Testis (tissue), 2 donors: ENCODE measurements at regions not wholly inside any gene's neighbourhood (a gene's known extent, or its start where the extent isn't known, plus 50 kb on each side); places are given as distances from the start of the nearest gene placed in this dataset.
"Not testable (repeated sequence)": the region's sequence is repeated elsewhere in the genome, so short reads cannot be mapped to it uniquely, and the experiment has no call there.

Experiments used
- DNase-seq: peaks from one replicate; pipeline ENCODE4 v3.0.0-alpha.2; 2019
- H3K27ac ChIP-seq, 2 donors: fragments of 200-600 bp; sonication (generic); one replicate each; pipeline ENCODE4 v1.5.1; 2019
- H3K27me3 ChIP-seq: fragments of 200-600 bp; sonication (generic); one replicate; pipeline ENCODE4 v1.5.1; 2019
- H3K36me3 ChIP-seq: fragments of 200-600 bp; sonication (generic); one replicate; pipeline ENCODE4 v1.5.1; 2017; ENCODE audit warnings: low read depth; ENCODE audit errors: missing control alignments
- H3K4me1 ChIP-seq: fragments of 200-600 bp; sonication (generic); one replicate; pipeline ENCODE4 v1.5.1; 2019
- H3K4me3 ChIP-seq, 2 donors: fragments of 200-600 bp; sonication (generic); one replicate each; pipeline ENCODE4 v1.5.1; 2017 to 2019
- H3K9me3 ChIP-seq: fragments of 200-600 bp; sonication (generic); one replicate; pipeline ENCODE4 v1.5.1; 2017
- POLR2A ChIP-seq: fragments of 450-650 bp; IDR thresholded peaks from one replicate; pipeline ENCODE4 v1.6.1; 2017; ENCODE audit warnings: antibody characterized with exemption, mild to moderate bottlenecking, moderate library complexity
- WGBS, 2 donors: methylation state at CpG; one replicate each; pipeline ENCODE4 v1.1.5; 2018; 5-methylcytosine and 5-hydroxymethylcytosine counted together
- intact Hi-C: fragments of 100-400 bp; cut with DNase I; formaldehyde crosslinking; loops from one replicate; pipeline ENCODE4 v1.15.1; 2023; ENCODE audit warnings: low total_unique reads
- TF ChIP-seq, protein P1 (sequence below), 3 experiments: fragments of 450-650 bp in 2 of 3; fragments of 200-600 bp in 1 of 3; sonication (generic) in 1 of 3; IDR thresholded peaks; one replicate each; pipeline ENCODE4 v1.5.1; 2016 to 2019; ENCODE audit warnings: antibody characterized with exemption in 3 of 3, mild to moderate bottlenecking in 2 of 3, moderate library complexity in 1 of 3

DNA sequence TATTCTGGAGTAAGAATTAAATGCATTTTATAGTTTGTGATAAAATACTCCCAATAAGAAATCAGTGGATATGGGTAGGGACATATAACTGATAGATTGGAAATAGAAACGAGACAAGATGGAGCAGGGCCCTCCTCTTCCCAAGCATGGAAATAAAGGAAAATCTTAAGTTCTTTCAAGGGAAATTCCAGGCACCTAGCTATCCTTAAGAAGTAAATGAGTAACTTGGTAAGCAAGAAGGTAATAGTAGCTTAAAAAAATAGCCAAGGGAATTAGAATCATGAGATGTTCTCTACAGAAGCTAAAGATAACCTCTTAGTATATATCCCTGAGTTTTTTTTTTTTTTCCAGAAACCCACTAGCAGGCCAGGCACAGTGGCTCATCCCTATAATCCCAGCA, 105.5 kb upstream of the FAM3C start:
- Histone ChIP-seq H3K4me1 (no peaks in the 10 kb centered on the region), H3K9me3 (no peaks in the 10 kb centered on the region), H3K4me3 (no peak overlapping the region), H3K27me3 (no peaks in the 10 kb centered on the region), H3K27ac (no peak overlapping the region), H3K36me3 (no peaks in the 10 kb centered on the region)
- TF ChIP-seq POLR2A = no peak
- TF ChIP-seq, protein P1, sequence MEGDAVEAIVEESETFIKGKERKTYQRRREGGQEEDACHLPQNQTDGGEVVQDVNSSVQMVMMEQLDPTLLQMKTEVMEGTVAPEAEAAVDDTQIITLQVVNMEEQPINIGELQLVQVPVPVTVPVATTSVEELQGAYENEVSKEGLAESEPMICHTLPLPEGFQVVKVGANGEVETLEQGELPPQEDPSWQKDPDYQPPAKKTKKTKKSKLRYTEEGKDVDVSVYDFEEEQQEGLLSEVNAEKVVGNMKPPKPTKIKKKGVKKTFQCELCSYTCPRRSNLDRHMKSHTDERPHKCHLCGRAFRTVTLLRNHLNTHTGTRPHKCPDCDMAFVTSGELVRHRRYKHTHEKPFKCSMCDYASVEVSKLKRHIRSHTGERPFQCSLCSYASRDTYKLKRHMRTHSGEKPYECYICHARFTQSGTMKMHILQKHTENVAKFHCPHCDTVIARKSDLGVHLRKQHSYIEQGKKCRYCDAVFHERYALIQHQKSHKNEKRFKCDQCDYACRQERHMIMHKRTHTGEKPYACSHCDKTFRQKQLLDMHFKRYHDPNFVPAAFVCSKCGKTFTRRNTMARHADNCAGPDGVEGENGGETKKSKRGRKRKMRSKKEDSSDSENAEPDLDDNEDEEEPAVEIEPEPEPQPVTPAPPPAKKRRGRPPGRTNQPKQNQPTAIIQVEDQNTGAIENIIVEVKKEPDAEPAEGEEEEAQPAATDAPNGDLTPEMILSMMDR (IDR thresholded peaks at IDR 0.05) = no peak
- DNase-seq = no peak
- intact Hi-C loops = no loop called here
- WGBS, 2 donors = 77 to 90% methylated on average over 1 of the region's 1 CpG

DNA sequence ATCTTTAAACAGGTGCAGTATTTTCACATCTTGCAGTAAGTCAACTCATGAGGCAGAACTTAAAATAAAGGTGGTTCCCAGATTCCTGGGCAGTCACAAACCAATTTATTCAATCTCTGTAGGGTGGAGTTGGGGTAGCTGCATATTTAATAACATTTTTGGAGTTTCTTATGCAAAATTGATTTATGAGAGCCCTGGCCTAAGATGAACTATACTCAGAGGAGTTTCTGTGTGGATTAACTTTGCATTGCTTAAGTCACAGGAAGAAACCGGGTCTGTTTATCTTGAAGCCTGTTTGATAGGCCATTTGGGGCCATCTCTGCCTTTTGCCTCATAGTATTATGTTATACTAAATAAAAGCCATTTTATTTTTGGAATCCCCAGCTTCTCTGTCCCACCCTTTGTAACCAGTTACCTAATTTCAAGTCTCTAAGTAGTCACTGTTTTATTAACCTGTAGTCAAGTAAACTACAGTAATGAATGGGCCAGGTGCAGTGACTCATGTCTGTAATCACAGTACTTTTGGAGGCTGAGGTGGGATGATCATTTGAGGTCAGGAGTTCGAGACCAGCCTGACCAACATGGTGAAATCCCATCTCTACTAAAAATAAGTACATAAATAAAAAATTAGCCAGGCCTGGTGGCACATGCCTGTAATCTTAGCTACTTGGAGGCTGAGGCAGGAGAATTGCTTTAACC, 104.4 kb upstream of the FAM3C start:
- intact Hi-C loops = no loop called here

DNA sequence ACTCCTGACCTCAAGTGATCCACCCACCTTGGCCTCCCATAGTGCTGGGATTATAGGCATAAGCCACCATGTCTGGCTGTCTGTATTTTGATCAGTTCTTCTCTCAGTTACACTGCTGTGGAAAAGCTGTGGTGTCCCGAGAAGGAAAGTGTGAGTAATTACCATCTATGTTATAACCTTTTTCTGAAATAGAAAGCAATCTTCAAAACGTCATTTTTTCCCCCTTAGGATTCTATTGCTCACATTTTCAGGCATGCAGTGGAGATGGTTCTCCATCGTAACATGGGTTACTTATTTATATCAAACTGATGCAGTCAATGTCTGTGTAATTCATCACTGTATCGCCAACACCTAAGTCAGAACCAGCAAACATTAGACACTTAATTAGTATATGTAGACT, 103.5 kb upstream of the FAM3C start:
- TF ChIP-seq, protein P1 (IDR thresholded peaks at IDR 0.05) = no peak
- TF ChIP-seq POLR2A = no peak
- Histone ChIP-seq H3K4me1 (no peaks in the 10 kb centered on the region), H3K27me3 (no peaks in the 10 kb centered on the region), H3K4me3 (no peak overlapping the region), H3K9me3 (no peaks in the 10 kb centered on the region), H3K27ac (no peak overlapping the region), H3K36me3 (no peaks in the 10 kb centered on the region)
- intact Hi-C loops = no loop called here
- 78 to 90% methylated on average over 4 of the region's 4 CpGs for WGBS, 2 donors
- no peak for DNase-seq

More for the DNA sequence above, 104.4 kb upstream of the FAM3C start:
- H3K9me3 ChIP-seq = no peaks in the 10 kb centered on the region
- H3K27me3 ChIP-seq = no peaks in the 10 kb centered on the region
- WGBS, 2 donors = 67% methylated on average over 2 of the region's 2 CpGs
- H3K36me3 ChIP-seq = no peaks in the 10 kb centered on the region
- no peaks in the 10 kb centered on the region for H3K4me1 ChIP-seq
- H3K27ac ChIP-seq = no peak overlapping the region
- DNase-seq = no peak
- H3K4me3 ChIP-seq = no peak overlapping the region
- TF ChIP-seq POLR2A = no peak
- TF ChIP-seq, protein P1 (IDR thresholded peaks at IDR 0.05) = no peak

DNA sequence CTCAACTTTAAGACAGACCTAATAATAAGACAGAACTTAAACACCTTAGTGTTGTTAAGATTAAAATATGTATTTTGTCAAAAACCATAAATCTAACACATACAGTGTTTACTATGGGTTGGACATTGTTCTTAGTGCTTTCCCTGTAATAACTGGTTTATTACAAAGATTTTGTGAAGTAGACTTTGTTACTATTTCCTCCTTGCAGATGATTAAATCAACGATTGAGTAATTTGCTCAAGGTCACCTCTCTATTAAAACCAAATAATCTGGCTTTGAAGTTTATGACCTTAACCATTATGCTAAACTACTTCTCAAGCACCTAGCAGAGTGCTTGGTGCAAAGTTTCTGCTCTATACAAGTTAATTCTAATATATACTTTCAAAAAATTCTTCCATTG, 102.7 kb upstream of the FAM3C start:
- 30 to 42% methylated on average over 1 of the region's 1 CpG for WGBS, 2 donors
- no peaks in the 10 kb centered on the region for H3K4me1 ChIP-seq

DNA sequence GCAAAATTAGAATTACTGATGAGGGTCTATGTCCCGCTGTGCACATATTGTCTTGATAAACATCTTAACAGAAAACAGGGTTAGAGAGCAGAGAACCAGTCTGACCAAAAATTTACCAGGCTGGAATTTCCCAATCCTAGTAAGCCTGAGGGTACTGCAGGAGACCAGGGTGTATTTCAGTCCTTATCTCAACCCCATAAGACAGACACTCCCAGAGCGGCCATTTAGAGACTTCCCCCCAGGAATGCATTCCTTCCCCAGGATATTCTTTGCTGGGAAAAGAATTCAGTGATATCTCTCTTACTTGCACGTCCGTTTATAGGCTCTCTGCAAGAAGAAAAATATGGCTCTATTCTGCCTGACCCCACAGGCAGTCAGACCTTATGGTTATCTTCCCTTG, 101.4 kb upstream of the FAM3C start:
- H3K4me1 ChIP-seq, intact Hi-C loops, H3K27ac ChIP-seq, H3K9me3 ChIP-seq, H3K4me3 ChIP-seq, DNase-seq, H3K27me3 ChIP-seq, H3K36me3 ChIP-seq: not testable (repeated sequence)
- 85 to 86% methylated on average over 4 of the region's 4 CpGs for WGBS, 2 donors

More for the DNA sequence above, 102.7 kb upstream of the FAM3C start:
- Histone ChIP-seq H3K9me3 (no peaks in the 10 kb centered on the region), H3K27me3 (no peaks in the 10 kb centered on the region), H3K4me3 (no peak overlapping the region), H3K36me3 (no peaks in the 10 kb centered on the region), H3K27ac (no peak overlapping the region)
- intact Hi-C loops = no loop called here
- no peak for DNase-seq
- TF ChIP-seq, protein P1 (IDR thresholded peaks at IDR 0.05) = no peak
- no peak for TF ChIP-seq POLR2A
